SK-N-SH treated with all-trans-retinoic acid at 6 μM for 48 hours (cell line): ENCODE measurements at regions not wholly inside any gene's neighbourhood (a gene's known extent, or its start where the extent isn't known, plus 50 kb on each side); places are given as distances from the start of the nearest gene placed in this dataset.

ENCODE experiments used
- ATAC-seq: fragments of 200-7000 bp; cut with Tn5 transposase; 3 replicates; pipeline ENCODE4 v1.9.1; 2020; ENCODE audit warnings: mild to moderate bottlenecking, moderate library complexity
- BACH2 ChIP-seq: fragments of 250-450 bp; sonication (Bioruptor Pico); IDR thresholded peaks from 2 replicates; pipeline ENCODE4 v1.9.0; 2021; ENCODE audit warnings: mild to moderate bottlenecking, borderline replicate concordance
- CSDC2 ChIP-seq: fragments of 250-450 bp; sonication (Bioruptor Pico); IDR thresholded peaks from 2 replicates; pipeline ENCODE4 v1.5.0; 2020; ENCODE audit warnings: mild to moderate bottlenecking, moderate library complexity
- CSRNP3 ChIP-seq: fragments of 250-450 bp; sonication (Bioruptor Pico); IDR thresholded peaks from 2 replicates; pipeline ENCODE4 v1.5.1; 2021; ENCODE audit warnings: mild to moderate bottlenecking, moderate library complexity
- GLIS3 ChIP-seq: fragments of 250-450 bp; sonication (Bioruptor Pico); IDR thresholded peaks from 2 replicates; pipeline ENCODE4 v1.5.0; 2020; ENCODE audit warnings: mild to moderate bottlenecking, moderate library complexity
- ISL1 ChIP-seq: fragments of 250-450 bp; sonication (Bioruptor Pico); IDR thresholded peaks from 2 replicates; pipeline ENCODE4 v2.1.2; 2022; ENCODE audit warnings: mild to moderate bottlenecking, moderate library complexity
- OSR1 ChIP-seq: fragments of 250-450 bp; sonication (Bioruptor Pico); IDR thresholded peaks from 2 replicates; pipeline ENCODE4 v1.8.0; 2022; ENCODE audit warnings: moderate library complexity, mild to moderate bottlenecking, inconsistent platforms
- PPARA ChIP-seq: fragments of 250-450 bp; sonication (Bioruptor Pico); IDR thresholded peaks from 2 replicates; pipeline ENCODE4 v1.5.0; 2020; ENCODE audit warnings: mild to moderate bottlenecking, borderline replicate concordance
- RARB ChIP-seq: fragments of 250-450 bp; sonication (Bioruptor Pico); IDR thresholded peaks from 2 replicates; pipeline ENCODE4 v1.8.0; 2021; ENCODE audit warnings: mild to moderate bottlenecking, moderate library complexity
- SNAI2 ChIP-seq: fragments of 250-450 bp; sonication (Bioruptor Pico); IDR thresholded peaks from 2 replicates; pipeline ENCODE4 v1.5.0; 2020; ENCODE audit warnings: mild to moderate bottlenecking, moderate library complexity
- TCF4 ChIP-seq: fragments of 250-450 bp; sonication (Bioruptor Pico); IDR thresholded peaks from 2 replicates; pipeline ENCODE4 v1.8.0; 2021; ENCODE audit warnings: mild to moderate bottlenecking, moderate library complexity, borderline replicate concordance
- TOX ChIP-seq: fragments of 250-450 bp; sonication (Bioruptor Pico); IDR thresholded peaks from 2 replicates; pipeline ENCODE4 v1.8.0; 2021; ENCODE audit warnings: mild to moderate bottlenecking, moderate library complexity, borderline replicate concordance
- ZC3H10 ChIP-seq: fragments of 250-450 bp; sonication (Bioruptor Pico); IDR thresholded peaks from 2 replicates; pipeline ENCODE4 v1.5.1; 2021; ENCODE audit warnings: mild to moderate bottlenecking, moderate library complexity
- ZFP3 ChIP-seq: fragments of 250-450 bp; sonication (Bioruptor Pico); IDR thresholded peaks from 2 replicates; pipeline ENCODE4 v1.5.0; 2020; ENCODE audit warnings: mild to moderate bottlenecking, moderate library complexity
- ZFP30 ChIP-seq: fragments of 450-650 bp; formaldehyde crosslinking; IDR thresholded peaks from 2 replicates; pipeline ENCODE4 v1.5.0; 2022; ENCODE audit warnings: mild to moderate bottlenecking, moderate library complexity
- ZNF565 ChIP-seq: fragments of 450-650 bp; formaldehyde crosslinking; conservative IDR thresholded peaks from 2 replicates; pipeline ENCODE4 v1.5.0; 2020; ENCODE audit warnings: low read depth, mild to moderate bottlenecking, moderate library complexity
- ZNF70 ChIP-seq: fragments of 450-650 bp; formaldehyde crosslinking; IDR thresholded peaks from 2 replicates; pipeline ENCODE4 v1.5.0; 2020; ENCODE audit warnings: mild to moderate bottlenecking, moderate library complexity
- ZNF8 ChIP-seq: fragments of 450-650 bp; formaldehyde crosslinking; IDR thresholded peaks from 2 replicates; pipeline ENCODE4 v1.5.0; 2020; ENCODE audit warnings: mild to moderate bottlenecking, moderate library complexity
- TF ChIP-seq, protein P1 (sequence below): fragments of 250-450 bp; sonication (Bioruptor Pico); IDR thresholded peaks from 2 replicates; pipeline ENCODE4 v1.8.0; 2020; ENCODE audit warnings: mild to moderate bottlenecking, moderate library complexity, borderline replicate concordance
- TF ChIP-seq, protein P2 (sequence below): fragments of 250-450 bp; sonication (Bioruptor Pico); IDR thresholded peaks from 2 replicates; pipeline ENCODE4 v1.5.1; 2020; ENCODE audit warnings: low read depth, mild to moderate bottlenecking, moderate library complexity
- TF ChIP-seq, protein P3 (sequence below): fragments of 250-450 bp; sonication (Bioruptor Pico); IDR thresholded peaks from 2 replicates; pipeline ENCODE4 v1.5.0; 2020; ENCODE audit warnings: mild to moderate bottlenecking, moderate library complexity

GRCh38 chr13:44153496-44153895 lies 220.1 kb upstream of the SERP2 start:
- TF ChIP-seq, protein P1, sequence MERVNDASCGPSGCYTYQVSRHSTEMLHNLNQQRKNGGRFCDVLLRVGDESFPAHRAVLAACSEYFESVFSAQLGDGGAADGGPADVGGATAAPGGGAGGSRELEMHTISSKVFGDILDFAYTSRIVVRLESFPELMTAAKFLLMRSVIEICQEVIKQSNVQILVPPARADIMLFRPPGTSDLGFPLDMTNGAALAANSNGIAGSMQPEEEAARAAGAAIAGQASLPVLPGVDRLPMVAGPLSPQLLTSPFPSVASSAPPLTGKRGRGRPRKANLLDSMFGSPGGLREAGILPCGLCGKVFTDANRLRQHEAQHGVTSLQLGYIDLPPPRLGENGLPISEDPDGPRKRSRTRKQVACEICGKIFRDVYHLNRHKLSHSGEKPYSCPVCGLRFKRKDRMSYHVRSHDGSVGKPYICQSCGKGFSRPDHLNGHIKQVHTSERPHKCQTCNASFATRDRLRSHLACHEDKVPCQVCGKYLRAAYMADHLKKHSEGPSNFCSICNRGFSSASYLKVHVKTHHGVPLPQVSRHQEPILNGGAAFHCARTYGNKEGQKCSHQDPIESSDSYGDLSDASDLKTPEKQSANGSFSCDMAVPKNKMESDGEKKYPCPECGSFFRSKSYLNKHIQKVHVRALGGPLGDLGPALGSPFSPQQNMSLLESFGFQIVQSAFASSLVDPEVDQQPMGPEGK (CRISPR knock-in tag): no peak
- TF ChIP-seq, protein P2, sequence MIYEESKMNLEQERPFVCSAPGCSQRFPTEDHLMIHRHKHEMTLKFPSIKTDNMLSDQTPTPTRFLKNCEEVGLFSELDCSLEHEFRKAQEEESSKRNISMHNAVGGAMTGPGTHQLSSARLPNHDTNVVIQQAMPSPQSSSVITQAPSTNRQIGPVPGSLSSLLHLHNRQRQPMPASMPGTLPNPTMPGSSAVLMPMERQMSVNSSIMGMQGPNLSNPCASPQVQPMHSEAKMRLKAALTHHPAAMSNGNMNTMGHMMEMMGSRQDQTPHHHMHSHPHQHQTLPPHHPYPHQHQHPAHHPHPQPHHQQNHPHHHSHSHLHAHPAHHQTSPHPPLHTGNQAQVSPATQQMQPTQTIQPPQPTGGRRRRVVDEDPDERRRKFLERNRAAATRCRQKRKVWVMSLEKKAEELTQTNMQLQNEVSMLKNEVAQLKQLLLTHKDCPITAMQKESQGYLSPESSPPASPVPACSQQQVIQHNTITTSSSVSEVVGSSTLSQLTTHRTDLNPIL (CRISPR knock-in tag): no peak
- TF ChIP-seq SNAI2: no peak
- TF ChIP-seq TOX (CRISPR knock-in tag): no peak
- TF ChIP-seq, all 23 proteins: peak for 0
- ATAC-seq: no peak

DNA sequence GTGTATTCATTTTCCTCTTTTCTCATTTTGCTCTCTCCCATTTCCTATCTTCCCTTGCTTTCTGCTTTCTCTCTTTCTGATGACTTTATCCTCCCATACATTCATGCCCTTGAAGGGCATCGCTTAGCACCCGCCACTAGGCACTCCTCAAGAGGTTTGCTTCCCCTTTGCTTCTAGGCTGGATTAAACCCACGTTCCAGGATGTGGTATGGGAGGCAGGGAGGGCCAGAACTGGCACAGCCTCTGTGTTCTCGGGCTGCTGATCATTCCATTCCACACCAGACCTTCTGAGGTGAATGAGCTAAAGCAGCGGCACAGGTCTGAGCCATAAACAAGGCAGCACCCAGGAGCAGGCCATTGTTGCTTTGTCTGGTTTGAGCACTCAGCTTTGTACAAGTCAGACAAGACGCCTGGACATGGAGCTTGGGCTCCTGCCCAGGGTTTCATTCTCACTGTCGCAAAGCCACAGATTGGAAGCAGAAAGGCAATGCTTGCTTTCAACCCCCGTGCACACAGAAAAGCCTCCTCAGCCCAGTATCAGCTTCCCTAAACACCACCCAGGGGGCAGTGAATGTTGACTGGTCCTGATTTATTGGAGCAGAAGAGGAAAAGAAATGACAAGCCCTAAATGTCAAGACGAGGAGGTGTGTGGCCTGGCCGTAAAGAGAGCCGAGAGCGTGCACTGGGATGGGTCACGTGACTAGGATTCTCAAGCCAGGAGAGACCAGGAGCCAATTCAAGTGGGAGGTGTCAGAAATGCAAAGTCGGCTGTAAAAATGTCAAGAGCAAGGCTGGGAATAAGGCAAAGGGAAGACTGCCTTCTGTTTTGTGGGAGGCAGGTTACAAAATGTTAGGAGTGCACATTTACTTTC lies 218.0 kb upstream of the SERP2 start:
- no peak for ATAC-seq
- TF ChIP-seq TCF4 (no peak), TOX (CRISPR knock-in tag) (no peak), ZNF8 (no peak), ZC3H10 (CRISPR knock-in tag) (no peak), CSRNP3 (no peak), CSDC2 (no peak), BACH2 (CRISPR knock-in tag) (no peak), ZNF70 (CRISPR knock-in tag) (no peak), ZFP30 (CRISPR knock-in tag) (no peak)
- TF ChIP-seq, all 23 proteins: peak for 0

DNA sequence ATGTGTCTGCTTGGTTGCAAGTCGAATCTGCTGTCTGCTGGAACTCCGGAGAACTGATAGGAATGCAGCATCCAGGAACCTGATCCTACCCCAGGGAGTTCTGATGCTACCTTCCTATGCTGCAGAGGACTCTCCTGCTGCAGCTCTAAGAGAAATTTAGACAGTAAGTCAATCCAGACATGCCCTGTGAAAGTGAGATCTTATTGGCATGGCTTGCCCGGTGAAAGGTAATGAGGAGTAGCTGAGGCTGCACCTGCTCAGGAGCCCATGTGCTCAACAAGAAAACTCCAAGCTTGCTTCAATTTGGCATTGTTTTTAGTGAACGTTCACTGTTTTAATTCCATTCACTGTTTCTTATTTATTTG lies 217.3 kb upstream of the SERP2 start:
- ATAC-seq: no peak
- no peak for TF ChIP-seq OSR1
- TF ChIP-seq GLIS3: no peak
- no peak for TF ChIP-seq BACH2 (CRISPR knock-in tag)
- no peak for TF ChIP-seq TOX (CRISPR knock-in tag)
- no peak for TF ChIP-seq ZFP3 (CRISPR knock-in tag)
- TF ChIP-seq, protein P1 (CRISPR knock-in tag): no peak
- no peak for TF ChIP-seq PPARA (CRISPR knock-in tag)
- no peak for TF ChIP-seq ISL1 (CRISPR knock-in tag)
- TF ChIP-seq SNAI2: no peak
- no peak for TF ChIP-seq RARB (CRISPR knock-in tag)
- TF ChIP-seq CSDC2: no peak
- TF ChIP-seq, all 23 proteins: peak for 0

DNA sequence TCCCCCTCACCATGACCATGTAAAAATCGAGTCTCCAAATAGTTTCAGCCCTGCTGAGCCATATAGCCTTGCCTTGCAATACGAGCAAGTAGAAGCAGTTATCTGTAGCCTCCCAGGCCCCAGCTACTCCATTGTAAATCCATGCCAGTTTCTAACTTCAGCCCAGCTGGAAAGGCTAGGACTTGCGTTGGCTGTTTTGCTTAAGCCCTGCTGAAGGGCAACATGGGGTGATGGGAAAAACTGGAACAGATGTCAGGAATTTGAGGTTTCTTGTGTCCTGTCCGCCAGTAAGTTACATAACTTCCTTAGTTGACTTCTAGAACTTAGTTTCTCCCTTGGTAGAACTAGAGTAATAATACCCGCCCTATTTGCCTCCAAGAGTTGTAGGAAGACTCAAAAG lies 216.0 kb upstream of the SERP2 start:
- ATAC-seq: no peak
- TF ChIP-seq ZNF565 (CRISPR knock-in tag): no peak
- TF ChIP-seq, protein P3, sequence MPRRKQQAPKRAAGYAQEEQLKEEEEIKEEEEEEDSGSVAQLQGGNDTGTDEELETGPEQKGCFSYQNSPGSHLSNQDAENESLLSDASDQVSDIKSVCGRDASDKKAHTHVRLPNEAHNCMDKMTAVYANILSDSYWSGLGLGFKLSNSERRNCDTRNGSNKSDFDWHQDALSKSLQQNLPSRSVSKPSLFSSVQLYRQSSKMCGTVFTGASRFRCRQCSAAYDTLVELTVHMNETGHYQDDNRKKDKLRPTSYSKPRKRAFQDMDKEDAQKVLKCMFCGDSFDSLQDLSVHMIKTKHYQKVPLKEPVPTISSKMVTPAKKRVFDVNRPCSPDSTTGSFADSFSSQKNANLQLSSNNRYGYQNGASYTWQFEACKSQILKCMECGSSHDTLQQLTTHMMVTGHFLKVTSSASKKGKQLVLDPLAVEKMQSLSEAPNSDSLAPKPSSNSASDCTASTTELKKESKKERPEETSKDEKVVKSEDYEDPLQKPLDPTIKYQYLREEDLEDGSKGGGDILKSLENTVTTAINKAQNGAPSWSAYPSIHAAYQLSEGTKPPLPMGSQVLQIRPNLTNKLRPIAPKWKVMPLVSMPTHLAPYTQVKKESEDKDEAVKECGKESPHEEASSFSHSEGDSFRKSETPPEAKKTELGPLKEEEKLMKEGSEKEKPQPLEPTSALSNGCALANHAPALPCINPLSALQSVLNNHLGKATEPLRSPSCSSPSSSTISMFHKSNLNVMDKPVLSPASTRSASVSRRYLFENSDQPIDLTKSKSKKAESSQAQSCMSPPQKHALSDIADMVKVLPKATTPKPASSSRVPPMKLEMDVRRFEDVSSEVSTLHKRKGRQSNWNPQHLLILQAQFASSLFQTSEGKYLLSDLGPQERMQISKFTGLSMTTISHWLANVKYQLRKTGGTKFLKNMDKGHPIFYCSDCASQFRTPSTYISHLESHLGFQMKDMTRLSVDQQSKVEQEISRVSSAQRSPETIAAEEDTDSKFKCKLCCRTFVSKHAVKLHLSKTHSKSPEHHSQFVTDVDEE (CRISPR knock-in tag): no peak
- TF ChIP-seq ZNF8: no peak
- no peak for TF ChIP-seq ZFP30 (CRISPR knock-in tag)
- TF ChIP-seq GLIS3: no peak
- no peak for TF ChIP-seq PPARA (CRISPR knock-in tag)
- no peak for TF ChIP-seq OSR1
- no peak for TF ChIP-seq ZFP3 (CRISPR knock-in tag)
- TF ChIP-seq CSDC2: no peak
- no peak for TF ChIP-seq ZNF70 (CRISPR knock-in tag)
- TF ChIP-seq ZC3H10 (CRISPR knock-in tag): no peak
- TF ChIP-seq, protein P2 (CRISPR knock-in tag): no peak
- TF ChIP-seq TCF4: no peak
- no peak for TF ChIP-seq BACH2 (CRISPR knock-in tag)
